ENCODE measurements at regions not wholly inside any gene's neighbourhood (a gene's known extent, or its start where the extent isn't known, plus 50 kb on each side); places are given as distances from the start of the nearest gene placed in this dataset.

DNA sequence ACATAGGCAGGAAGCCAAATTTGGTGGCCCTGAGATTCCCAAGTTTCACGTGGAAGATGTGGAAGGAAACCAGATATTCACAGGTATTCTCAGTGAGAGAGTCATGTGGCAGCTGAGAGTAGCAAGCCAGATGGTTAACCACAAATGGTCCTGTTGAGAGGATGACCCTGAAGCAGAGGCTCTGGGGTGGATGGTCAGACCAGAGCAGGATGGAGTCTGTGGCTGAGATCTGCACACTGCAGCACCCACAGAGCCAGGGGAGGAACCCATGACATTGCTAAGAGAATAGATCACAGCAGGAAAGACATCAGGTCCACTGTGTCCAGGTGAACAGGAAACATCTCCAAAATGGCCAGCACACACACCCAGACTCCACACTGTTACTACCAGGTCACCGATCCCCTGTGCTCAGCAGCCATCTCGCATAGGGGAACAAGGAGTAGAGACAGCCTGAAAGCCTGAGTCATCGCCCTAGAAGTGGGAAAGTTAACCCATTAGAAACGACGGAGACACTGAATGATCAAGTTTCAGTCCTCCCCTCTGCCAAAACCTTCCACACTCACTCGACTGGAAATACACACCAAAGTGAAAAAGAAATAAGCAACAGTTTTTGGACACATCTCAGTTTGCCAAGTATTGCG lies 160.0 kb downstream of the RBM26 start:
- H3K9me3 ChIP-seq (ENCODE audit: insufficient read depth, low read length), result no peaks in the 10 kb centered on the region
- H3K36me3 ChIP-seq (ENCODE audit: low read length), result no peaks in the 10 kb centered on the region
- H3K27me3 ChIP-seq (ENCODE audit: low read length), result no peaks in the 10 kb centered on the region

DNA sequence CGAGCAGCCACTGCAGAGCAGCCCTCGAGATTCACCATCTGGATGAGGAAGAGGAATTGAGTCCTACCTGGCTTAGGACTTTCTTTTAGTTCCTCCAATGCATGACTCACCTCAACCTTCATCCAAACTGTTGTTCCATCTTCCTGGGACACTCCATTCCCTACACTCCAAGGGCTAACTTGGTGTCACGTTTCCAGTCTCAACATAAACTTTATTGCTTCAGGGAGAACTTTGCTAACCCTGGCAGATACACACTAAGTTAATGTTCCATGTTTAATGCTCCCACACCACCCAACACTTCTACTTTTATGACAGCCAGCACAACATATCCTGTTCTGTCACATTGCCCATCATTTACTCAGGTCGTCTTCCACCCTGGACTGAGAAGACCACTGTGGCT lies 164.4 kb downstream of the RBM26 start:
- no peaks in the 10 kb centered on the region for H3K27me3 ChIP-seq (ENCODE audit: low read length)
- no peak overlapping the region for H3K4me2 ChIP-seq (ENCODE audit: low read depth, low read length, poor library complexity, severe bottlenecking)
- no peaks in the 10 kb centered on the region for H3K79me2 ChIP-seq (ENCODE audit: insufficient read depth, low read length)
- no peaks in the 10 kb centered on the region for H3K9me2 ChIP-seq (replicated peaks; ENCODE audit: insufficient read depth, low read length)
- H3K9me3 ChIP-seq (ENCODE audit: insufficient read depth, low read length), result no peaks in the 10 kb centered on the region
- no peaks in the 10 kb centered on the region for H3F3A ChIP-seq (ENCODE audit: insufficient read depth)
- H3K9ac ChIP-seq (ENCODE audit: low read length), result no peak overlapping the region
- no peak overlapping the region for H3K27ac ChIP-seq (ENCODE audit: low read depth, low read length)
- TF ChIP-seq, protein P1, sequence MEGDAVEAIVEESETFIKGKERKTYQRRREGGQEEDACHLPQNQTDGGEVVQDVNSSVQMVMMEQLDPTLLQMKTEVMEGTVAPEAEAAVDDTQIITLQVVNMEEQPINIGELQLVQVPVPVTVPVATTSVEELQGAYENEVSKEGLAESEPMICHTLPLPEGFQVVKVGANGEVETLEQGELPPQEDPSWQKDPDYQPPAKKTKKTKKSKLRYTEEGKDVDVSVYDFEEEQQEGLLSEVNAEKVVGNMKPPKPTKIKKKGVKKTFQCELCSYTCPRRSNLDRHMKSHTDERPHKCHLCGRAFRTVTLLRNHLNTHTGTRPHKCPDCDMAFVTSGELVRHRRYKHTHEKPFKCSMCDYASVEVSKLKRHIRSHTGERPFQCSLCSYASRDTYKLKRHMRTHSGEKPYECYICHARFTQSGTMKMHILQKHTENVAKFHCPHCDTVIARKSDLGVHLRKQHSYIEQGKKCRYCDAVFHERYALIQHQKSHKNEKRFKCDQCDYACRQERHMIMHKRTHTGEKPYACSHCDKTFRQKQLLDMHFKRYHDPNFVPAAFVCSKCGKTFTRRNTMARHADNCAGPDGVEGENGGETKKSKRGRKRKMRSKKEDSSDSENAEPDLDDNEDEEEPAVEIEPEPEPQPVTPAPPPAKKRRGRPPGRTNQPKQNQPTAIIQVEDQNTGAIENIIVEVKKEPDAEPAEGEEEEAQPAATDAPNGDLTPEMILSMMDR (IDR thresholded peaks at IDR 0.05; ENCODE audit: insufficient read depth, low read length, poor library complexity, severe bottlenecking), result no peak
- H2AFZ ChIP-seq (ENCODE audit: low read depth, low read length, severe bottlenecking), result no peak overlapping the region
- no peaks in the 10 kb centered on the region for H4K20me1 ChIP-seq (ENCODE audit: low read depth, low read length)
- no peak overlapping the region for H3K4me3 ChIP-seq (ENCODE audit: insufficient read depth, low read length, poor library complexity, severe bottlenecking)
- H3K36me3 ChIP-seq (ENCODE audit: low read length), result no peaks in the 10 kb centered on the region

More for the DNA sequence above, 160.0 kb downstream of the RBM26 start:
- TF ChIP-seq, protein P1 (IDR thresholded peaks at IDR 0.05; ENCODE audit: insufficient read depth, low read length, poor library complexity, severe bottlenecking), result no peak
- TF ChIP-seq EZH2phosphoT487 (conservative IDR thresholded peaks at IDR 0.05; ENCODE audit: low read length), result no peak
- Histone ChIP-seq H3K4me2 (ENCODE audit: low read depth, low read length, poor library complexity, severe bottlenecking) (no peak overlapping the region), H3F3A (ENCODE audit: insufficient read depth) (no peaks in the 10 kb centered on the region), H3K79me2 (ENCODE audit: insufficient read depth, low read length) (no peaks in the 10 kb centered on the region), H3K27ac (ENCODE audit: low read depth, low read length) (no peak overlapping the region), H4K20me1 (ENCODE audit: low read depth, low read length) (no peaks in the 10 kb centered on the region), H3K9ac (ENCODE audit: low read length) (no peak overlapping the region), H3K9me2 (replicated peaks; ENCODE audit: insufficient read depth, low read length) (no peaks in the 10 kb centered on the region), H2AFZ (ENCODE audit: low read depth, low read length, severe bottlenecking) (no peak overlapping the region), H3K4me3 (ENCODE audit: insufficient read depth, low read length, poor library complexity, severe bottlenecking) (no peak overlapping the region)

DNA sequence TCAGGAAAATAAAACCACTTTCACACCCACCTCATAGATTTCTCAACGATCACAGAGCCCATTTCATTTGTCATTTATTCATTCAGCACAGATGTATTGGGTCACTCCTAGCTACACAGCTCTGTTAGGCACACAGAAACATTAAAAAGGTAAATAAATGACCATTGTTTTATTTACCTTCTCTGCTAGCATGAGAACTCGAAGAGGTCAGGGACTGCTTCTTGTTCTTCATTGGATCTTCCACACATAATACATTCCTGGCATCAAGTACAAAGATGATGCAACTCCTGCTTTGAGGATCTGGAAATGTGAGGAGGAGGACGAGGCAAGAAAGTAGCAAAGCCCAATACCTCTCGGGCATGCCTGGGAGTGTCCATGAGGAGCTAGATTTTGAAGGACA lies 168.1 kb downstream of the RBM26 start:
- no peak overlapping the region for H3K4me3 ChIP-seq (ENCODE audit: insufficient read depth, low read length, poor library complexity, severe bottlenecking)
- no peak overlapping the region for H2AFZ ChIP-seq (ENCODE audit: low read depth, low read length, severe bottlenecking)
- no peaks in the 10 kb centered on the region for H3K27me3 ChIP-seq (ENCODE audit: low read length)
- H3F3A ChIP-seq (ENCODE audit: insufficient read depth), result no peaks in the 10 kb centered on the region
- no peaks in the 10 kb centered on the region for H3K9me3 ChIP-seq (ENCODE audit: insufficient read depth, low read length)
- no peaks in the 10 kb centered on the region for H4K20me1 ChIP-seq (ENCODE audit: low read depth, low read length)
- H3K27ac ChIP-seq (ENCODE audit: low read depth, low read length), result no peak overlapping the region
- H3K36me3 ChIP-seq (ENCODE audit: low read length), result no peaks in the 10 kb centered on the region
- no peaks in the 10 kb centered on the region for H3K79me2 ChIP-seq (ENCODE audit: insufficient read depth, low read length)
- no peaks in the 10 kb centered on the region for H3K9me2 ChIP-seq (replicated peaks; ENCODE audit: insufficient read depth, low read length)
- TF ChIP-seq EZH2phosphoT487 (conservative IDR thresholded peaks at IDR 0.05; ENCODE audit: low read length), result no peak
- TF ChIP-seq, protein P1 (IDR thresholded peaks at IDR 0.05; ENCODE audit: insufficient read depth, low read length, poor library complexity, severe bottlenecking), result no peak
- no peak overlapping the region for H3K9ac ChIP-seq (ENCODE audit: low read length)
- no peak overlapping the region for H3K4me2 ChIP-seq (ENCODE audit: low read depth, low read length, poor library complexity, severe bottlenecking)
